ENCODE measurements at regions not wholly inside any gene's neighbourhood (a gene's known extent, or its start where the extent isn't known, plus 50 kb on each side); places are given as distances from the start of the nearest gene placed in this dataset.

DNA sequence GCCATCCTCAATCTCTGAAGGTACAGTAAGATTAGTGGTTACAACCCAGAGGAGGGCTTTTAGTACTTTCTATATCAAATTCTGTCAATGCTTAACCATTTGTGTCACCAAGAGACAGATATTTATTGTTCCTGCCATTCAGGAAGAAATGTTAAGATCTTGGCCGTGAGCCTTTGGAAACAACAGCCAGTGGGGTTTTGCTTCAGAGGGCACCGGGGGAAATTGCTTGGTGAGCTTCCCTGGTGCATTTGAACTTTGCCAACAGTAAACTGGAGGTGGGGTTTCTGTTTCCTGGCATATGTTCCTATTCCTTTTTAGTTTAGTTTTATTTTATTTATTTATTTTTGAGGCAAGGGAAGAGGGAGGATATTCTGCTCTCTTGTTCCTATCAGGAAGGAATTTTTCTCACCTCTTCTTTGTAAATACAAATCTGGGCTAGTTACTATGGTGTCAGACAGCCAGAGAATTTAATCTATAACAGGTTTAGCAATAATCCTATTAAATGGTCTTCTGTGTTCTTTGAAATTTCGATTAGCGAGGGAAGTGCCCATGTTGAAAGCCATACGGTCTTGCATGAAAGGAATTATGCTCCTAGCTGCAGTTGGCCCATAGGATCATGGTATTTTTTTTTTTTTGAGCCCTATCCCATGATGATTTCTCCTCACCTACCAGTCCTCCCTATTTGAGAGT lies 95.7 kb downstream of the MAIP1 start:
- DNase-seq (ENCODE audit: low read depth): no peak
- TF ChIP-seq, protein P1, sequence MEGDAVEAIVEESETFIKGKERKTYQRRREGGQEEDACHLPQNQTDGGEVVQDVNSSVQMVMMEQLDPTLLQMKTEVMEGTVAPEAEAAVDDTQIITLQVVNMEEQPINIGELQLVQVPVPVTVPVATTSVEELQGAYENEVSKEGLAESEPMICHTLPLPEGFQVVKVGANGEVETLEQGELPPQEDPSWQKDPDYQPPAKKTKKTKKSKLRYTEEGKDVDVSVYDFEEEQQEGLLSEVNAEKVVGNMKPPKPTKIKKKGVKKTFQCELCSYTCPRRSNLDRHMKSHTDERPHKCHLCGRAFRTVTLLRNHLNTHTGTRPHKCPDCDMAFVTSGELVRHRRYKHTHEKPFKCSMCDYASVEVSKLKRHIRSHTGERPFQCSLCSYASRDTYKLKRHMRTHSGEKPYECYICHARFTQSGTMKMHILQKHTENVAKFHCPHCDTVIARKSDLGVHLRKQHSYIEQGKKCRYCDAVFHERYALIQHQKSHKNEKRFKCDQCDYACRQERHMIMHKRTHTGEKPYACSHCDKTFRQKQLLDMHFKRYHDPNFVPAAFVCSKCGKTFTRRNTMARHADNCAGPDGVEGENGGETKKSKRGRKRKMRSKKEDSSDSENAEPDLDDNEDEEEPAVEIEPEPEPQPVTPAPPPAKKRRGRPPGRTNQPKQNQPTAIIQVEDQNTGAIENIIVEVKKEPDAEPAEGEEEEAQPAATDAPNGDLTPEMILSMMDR (IDR thresholded peaks at IDR 0.05; ENCODE audit: control insufficient read depth, insufficient read depth, low read depth, low read length, missing control alignments): no peak
- H3K4me3 ChIP-seq (ENCODE audit: control insufficient read depth, low read depth, low read length): no peak overlapping the region

DNA sequence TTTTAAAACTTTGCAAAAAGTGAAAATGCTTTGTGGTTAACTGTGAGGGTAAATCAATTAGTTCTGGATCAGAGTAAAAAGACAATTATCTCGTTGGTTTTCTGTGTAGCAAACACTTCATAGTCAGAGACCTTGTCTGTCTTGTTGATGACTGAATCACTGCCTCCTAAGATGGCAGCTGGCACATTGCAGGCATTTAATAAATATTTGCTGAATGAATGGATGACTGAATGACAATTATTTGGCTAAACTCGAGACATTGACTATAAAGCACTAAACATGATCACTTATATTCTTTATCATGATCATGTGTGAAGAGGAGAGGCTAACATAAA lies 96.2 kb downstream of the MAIP1 start:
- no peak for DNase-seq (ENCODE audit: low read depth)
- H3K4me3 ChIP-seq (ENCODE audit: control insufficient read depth, low read depth, low read length): no peak overlapping the region
- TF ChIP-seq, protein P1 (IDR thresholded peaks at IDR 0.05; ENCODE audit: control insufficient read depth, insufficient read depth, low read depth, low read length, missing control alignments): no peak

DNA sequence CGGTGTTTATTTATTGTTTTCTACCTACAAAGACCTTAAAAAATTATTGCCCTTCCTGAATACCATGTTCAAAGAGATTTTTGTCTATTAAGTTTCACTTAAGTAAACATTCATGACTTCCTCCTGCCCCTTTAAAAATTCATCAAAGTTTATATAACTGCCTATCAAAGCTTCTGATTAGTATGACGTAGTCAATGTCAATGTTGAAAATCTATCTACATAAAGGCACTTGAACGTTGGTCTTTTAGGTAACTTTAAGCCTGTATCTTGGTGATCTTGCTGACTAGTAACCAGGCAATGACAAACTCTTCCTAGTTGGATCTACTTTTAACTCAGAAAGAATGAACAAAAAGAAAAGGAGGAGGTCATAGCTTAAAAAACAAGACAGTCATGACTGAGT lies 97.2 kb downstream of the MAIP1 start:
- no peak for DNase-seq (ENCODE audit: low read depth)
- TF ChIP-seq, protein P1 (IDR thresholded peaks at IDR 0.05; ENCODE audit: control insufficient read depth, insufficient read depth, low read depth, low read length, missing control alignments): no peak
- no peak overlapping the region for H3K4me3 ChIP-seq (ENCODE audit: control insufficient read depth, low read depth, low read length)

DNA sequence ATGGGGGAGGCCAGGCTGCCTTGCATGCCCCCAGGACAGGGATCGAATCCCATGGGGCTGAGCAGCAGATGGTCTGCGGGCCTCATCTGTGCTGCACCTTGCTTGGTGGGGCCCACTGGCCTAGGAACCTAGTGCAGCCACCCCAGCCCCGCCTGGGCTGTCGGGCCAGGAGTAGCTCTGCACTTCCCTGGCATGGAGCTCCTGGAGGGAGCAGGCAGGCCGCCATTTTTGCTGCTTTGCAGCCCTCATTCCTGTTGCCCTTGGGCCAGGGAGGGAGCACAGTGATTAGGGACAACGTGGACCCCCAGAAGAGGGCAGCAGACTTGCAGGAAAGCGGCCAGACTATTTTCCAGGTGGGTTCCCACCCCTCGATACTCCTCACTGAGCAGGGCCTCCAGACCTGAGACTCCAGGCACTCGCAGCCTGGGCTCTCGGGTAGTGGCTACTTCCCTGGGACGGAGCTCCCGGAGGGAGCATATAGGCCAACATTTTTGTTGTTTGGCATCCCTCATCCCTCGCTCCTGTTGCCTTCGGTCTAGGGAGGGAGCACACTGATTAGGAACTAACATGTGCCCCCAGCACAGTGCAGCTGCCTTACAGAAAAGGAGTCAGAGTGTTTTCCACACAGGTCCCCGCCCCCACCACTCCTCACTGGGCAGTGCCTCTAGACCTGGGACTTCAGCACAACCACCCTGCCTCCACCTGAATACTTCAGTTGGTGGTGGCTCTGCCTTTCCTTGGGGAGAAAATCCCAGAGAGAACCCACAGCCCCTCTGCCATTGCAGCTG lies 99.5 kb downstream of the MAIP1 start:
- no peak for DNase-seq (ENCODE audit: low read depth)
- TF ChIP-seq, protein P1 (IDR thresholded peaks at IDR 0.05; ENCODE audit: control insufficient read depth, insufficient read depth, low read depth, low read length, missing control alignments): no peak
- H3K4me3 ChIP-seq (ENCODE audit: control insufficient read depth, low read depth, low read length): no peak overlapping the region

DNA sequence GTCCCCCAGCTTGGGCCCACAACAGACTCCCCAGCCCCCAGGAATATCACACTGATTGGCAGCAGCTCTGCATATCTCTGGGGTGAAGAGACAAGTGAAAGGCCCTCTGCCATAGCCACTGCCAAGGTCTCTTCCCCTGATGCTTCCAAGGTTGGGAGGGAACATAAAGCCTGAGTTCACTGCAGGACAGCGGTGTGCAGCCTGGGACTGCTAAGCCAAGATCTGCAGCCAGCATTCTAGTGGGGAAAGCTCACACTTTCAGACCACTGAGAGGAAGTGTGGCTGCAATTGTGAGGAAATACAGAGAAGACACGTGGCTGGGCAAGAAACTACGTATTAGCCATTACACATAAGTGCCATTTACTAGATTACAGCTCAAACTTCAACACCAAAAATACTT lies 100.7 kb downstream of the MAIP1 start:
- TF ChIP-seq, protein P1 (IDR thresholded peaks at IDR 0.05; ENCODE audit: control insufficient read depth, insufficient read depth, low read depth, low read length, missing control alignments): no peak
- no peak overlapping the region for H3K4me3 ChIP-seq (ENCODE audit: control insufficient read depth, low read depth, low read length)
- DNase-seq (ENCODE audit: low read depth): no peak

DNA sequence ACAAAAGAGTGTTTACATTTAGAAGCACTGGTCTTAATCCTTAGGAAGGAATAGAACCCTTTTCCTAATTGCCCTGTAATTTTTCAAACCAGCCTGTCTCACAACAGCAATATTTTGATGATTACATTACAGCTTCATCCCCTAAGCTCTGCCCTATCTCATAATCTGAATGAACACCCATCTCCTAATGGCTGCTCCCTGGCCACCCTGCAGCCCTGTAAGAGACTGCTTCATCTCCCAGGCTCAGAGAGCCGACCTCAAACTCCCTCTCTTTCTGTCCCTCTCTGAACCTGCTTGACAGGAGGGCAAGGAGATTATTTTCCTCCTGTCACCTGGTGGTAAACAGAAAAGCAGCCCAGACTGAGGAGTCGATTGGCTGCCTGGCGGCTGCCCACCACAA lies 107.8 kb downstream of the MAIP1 start:
- TF ChIP-seq, protein P1 (IDR thresholded peaks at IDR 0.05; ENCODE audit: control insufficient read depth, insufficient read depth, low read depth, low read length, missing control alignments): no peak
- DNase-seq (ENCODE audit: low read depth): no peak
- H3K4me3 ChIP-seq (ENCODE audit: control insufficient read depth, low read depth, low read length): no peak overlapping the region

All from AG09309 (cell line).